Mesenchymal stem cell (in vitro differentiated cells and primary cell): ENCODE measurements at regions not wholly inside any gene's neighbourhood (a gene's known extent, or its start where the extent isn't known, plus 50 kb on each side); places are given as distances from the start of the nearest gene placed in this dataset.

Source experiments
- DNase-seq: peaks from one replicate; pipeline ENCODE4 v3.0.0-alpha.2; 2013
- H2AFZ ChIP-seq: one replicate; pipeline ENCODE4 v1.6.1; 2013; ENCODE audit warnings: low read depth, mild to moderate bottlenecking, control low read depth, inconsistent platforms, low read length, moderate library complexity
- H2AK5ac ChIP-seq: 2 replicates; pipeline ENCODE4 v1.6.1; 2013; ENCODE audit warnings: low read length, moderate library complexity, mild to moderate bottlenecking, inconsistent platforms; ENCODE audit not compliant: severe bottlenecking
- H2BK120ac ChIP-seq: one replicate; pipeline ENCODE4 v1.6.1; 2013; ENCODE audit warnings: low read depth, mild to moderate bottlenecking, inconsistent platforms, low read length, moderate library complexity
- H2BK12ac ChIP-seq, 2 experiments: one replicate each; pipeline ENCODE4 v1.6.1; 2013; ENCODE audit warnings: inconsistent platforms in 2 of 2, low read length in 2 of 2, mild to moderate bottlenecking in 2 of 2, moderate library complexity in 2 of 2, control low read depth in 1 of 2
- H2BK15ac ChIP-seq: one replicate; pipeline ENCODE4 v1.6.1; 2013; ENCODE audit warnings: mild to moderate bottlenecking, low read depth, inconsistent platforms; ENCODE audit not compliant: poor library complexity, severe bottlenecking
- H2BK5ac ChIP-seq: 2 replicates; pipeline ENCODE4 v1.6.1; 2013; ENCODE audit warnings: low read depth, mild to moderate bottlenecking, low read length, control low read depth, inconsistent platforms; ENCODE audit not compliant: poor library complexity, severe bottlenecking
- H3K14ac ChIP-seq, 2 experiments: one replicate each; pipeline ENCODE4 v1.6.1; 2013; ENCODE audit warnings: inconsistent platforms in 2 of 2, low read length in 2 of 2, control low read depth in 1 of 2, mild to moderate bottlenecking in 1 of 2, moderate library complexity in 1 of 2
- H3K18ac ChIP-seq, 2 experiments: one replicate each; pipeline ENCODE4 v1.6.1; 2013; ENCODE audit warnings: inconsistent platforms in 2 of 2, low read length in 2 of 2, control low read depth in 1 of 2, low read depth in 1 of 2, mild to moderate bottlenecking in 1 of 2
- H3K23ac ChIP-seq, 2 experiments: one replicate each; pipeline ENCODE4 v1.6.1; 2013; ENCODE audit warnings: inconsistent platforms in 2 of 2, low read length in 2 of 2, mild to moderate bottlenecking in 2 of 2, moderate library complexity in 2 of 2, control low read depth in 1 of 2
- H3K27ac ChIP-seq: 2 replicates; pipeline ENCODE4 v1.5.1; 2013; ENCODE audit warnings: mild to moderate bottlenecking, moderate library complexity, low read length, control low read depth, inconsistent platforms; ENCODE audit not compliant: poor library complexity, severe bottlenecking
- H3K27me3 ChIP-seq, 2 experiments: 2 replicates each; pipeline versions ENCODE4 v1.6.1 to v1.7.0; 2013; ENCODE audit warnings: low read length in 2 of 2, mild to moderate bottlenecking in 2 of 2, moderate library complexity in 2 of 2, control low read depth in 1 of 2, inconsistent platforms in 1 of 2; ENCODE audit not compliant: control insufficient read depth in 1 of 2, insufficient read depth in 1 of 2
- H3K36me3 ChIP-seq, 2 experiments: 2 replicates each; pipeline versions ENCODE4 v1.6.1 to v1.7.0; 2013; ENCODE audit warnings: low read length in 2 of 2, control low read depth in 1 of 2, inconsistent platforms in 1 of 2, low read depth in 1 of 2, mild to moderate bottlenecking in 1 of 2; ENCODE audit not compliant: insufficient read depth in 2 of 2, control insufficient read depth in 1 of 2
- H3K4ac ChIP-seq, 2 experiments: one replicate each; pipeline ENCODE4 v1.6.1; 2013; ENCODE audit warnings: inconsistent platforms in 2 of 2, low read length in 2 of 2, mild to moderate bottlenecking in 2 of 2, moderate library complexity in 2 of 2, control low read depth in 1 of 2, low read depth in 1 of 2
- H3K4me1 ChIP-seq: 2 replicates; pipeline ENCODE4 v1.6.1; 2013; ENCODE audit warnings: low read depth, low read length, control low read depth; ENCODE audit not compliant: control insufficient read depth, insufficient read depth
- H3K4me2 ChIP-seq: 2 replicates; pipeline ENCODE4 v1.6.1; 2013; ENCODE audit warnings: low read length, mild to moderate bottlenecking, inconsistent platforms; ENCODE audit not compliant: poor library complexity, severe bottlenecking
- H3K4me3 ChIP-seq, 2 experiments: 2 replicates each; pipeline versions ENCODE4 v1.5.1 to v1.7.0; 2013; ENCODE audit warnings: low read length in 2 of 2, mild to moderate bottlenecking in 2 of 2, control low read depth in 1 of 2, low read depth in 1 of 2; ENCODE audit not compliant: insufficient read depth in 1 of 2
- H3K79me1 ChIP-seq: replicated peaks from 2 replicates; pipeline ENCODE4 v1.6.1; 2013; ENCODE audit warnings: mild to moderate bottlenecking, control low read depth, low read length, inconsistent platforms; ENCODE audit not compliant: poor library complexity, severe bottlenecking
- H3K9ac ChIP-seq: 2 replicates; pipeline ENCODE4 v1.7.0; 2013; ENCODE audit warnings: mild to moderate bottlenecking, low read length, moderate library complexity
- H3K9me3 ChIP-seq: 2 replicates; pipeline ENCODE4 v1.7.0; 2013; ENCODE audit warnings: mild to moderate bottlenecking, low read length; ENCODE audit not compliant: control insufficient read depth
- H4K8ac ChIP-seq: one replicate; pipeline ENCODE4 v1.6.1; 2013; ENCODE audit warnings: inconsistent platforms, mild to moderate bottlenecking, low read length, moderate library complexity
- H4K91ac ChIP-seq: one replicate; pipeline ENCODE4 v1.6.1; 2013; ENCODE audit warnings: mild to moderate bottlenecking, low read length, inconsistent platforms
- WGBS: methylation state at CpG from one replicate; pipeline ENCODE4 v1.1.7; 2013; ENCODE audit warnings: mixed read lengths; 5-methylcytosine and 5-hydroxymethylcytosine counted together

GRCh38 chr4:27117453-27117852, 256.8 kb downstream of the STIM2 start:
- no peak overlapping the region for H4K91ac ChIP-seq

GRCh38 chr4:27119239-27119638, 258.6 kb downstream of the STIM2 start:
- no peaks in the 10 kb centered on the region for H3K79me1 ChIP-seq
- WGBS: 77% methylated on average over 3 of the region's 5 CpGs
- no peak overlapping the region for H3K18ac ChIP-seq
- no peak for DNase-seq
- H3K14ac ChIP-seq: no peak overlapping the region
- no peak overlapping the region for H3K27ac ChIP-seq
- H2BK15ac ChIP-seq: no peak overlapping the region
- H4K8ac ChIP-seq: no peak overlapping the region
- no peak overlapping the region for H4K91ac ChIP-seq
- no peak overlapping the region for H3K4ac ChIP-seq
- H3K4me1 ChIP-seq: peaks cover 2% of the 10 kb centered on the region
- peaks cover 25 to 33% of the 10 kb centered on the region in 2 experiments for H3K27me3 ChIP-seq
- no peak overlapping the region for H3K4me2 ChIP-seq
- H3K36me3 ChIP-seq: no peaks in the 10 kb centered on the region
- H3K4me3 ChIP-seq: no peak overlapping the region
- no peak overlapping the region for H3K23ac ChIP-seq
- no peak overlapping the region for H2BK120ac ChIP-seq
- H2AK5ac ChIP-seq: no peak overlapping the region
- H3K9ac ChIP-seq: no peak overlapping the region
- no peak overlapping the region for H2BK5ac ChIP-seq
- H2AFZ ChIP-seq: no peak overlapping the region
- no peaks in the 10 kb centered on the region for H3K9me3 ChIP-seq
- no peak overlapping the region for H2BK12ac ChIP-seq

More at GRCh38 chr4:27117453-27117852, 256.8 kb downstream of the STIM2 start:
- Histone ChIP-seq H3K4ac (no peak overlapping the region), H3K36me3 (no peaks in the 10 kb centered on the region), H3K27ac (no peak overlapping the region), H4K8ac (no peak overlapping the region), H3K14ac (no peak overlapping the region), H3K9me3 (no peaks in the 10 kb centered on the region), H3K4me3 (no peak overlapping the region), H2BK5ac (no peak overlapping the region), H3K9ac (no peak overlapping the region), H2BK15ac (no peak overlapping the region), H3K79me1 (no peaks in the 10 kb centered on the region), H2AK5ac (no peak overlapping the region), H2BK12ac (no peak overlapping the region), H3K4me2 (no peak overlapping the region), H3K4me1 (no peaks in the 10 kb centered on the region), H3K23ac (no peak overlapping the region), H3K18ac (no peak overlapping the region), H2BK120ac (no peak overlapping the region), H3K27me3 (peaks cover 25 to 33% of the 10 kb centered on the region in 2 experiments), H2AFZ (no peak overlapping the region)
- WGBS: no CpG with 5 or more reads among the region's 1 CpG
- DNase-seq: no peak

GRCh38 chr4:27121830-27122229, 261.2 kb downstream of the STIM2 start:
- H3K18ac ChIP-seq: no peak overlapping the region
- H3K79me1 ChIP-seq: no peaks in the 10 kb centered on the region
- H3K9me3 ChIP-seq: no peaks in the 10 kb centered on the region

GRCh38 chr4:27123123-27123768, 262.6 kb downstream of the STIM2 start:
- Histone ChIP-seq H3K4me1 (peaks cover 5% of the 10 kb centered on the region), H3K9me3 (no peaks in the 10 kb centered on the region), H3K4me3 (no peak overlapping the region), H2BK12ac (no peak overlapping the region), H3K18ac (no peak overlapping the region), H4K91ac (no peak overlapping the region), H2AFZ (no peak overlapping the region), H2BK15ac (no peak overlapping the region), H2AK5ac (no peak overlapping the region), H3K4ac (no peak overlapping the region), H3K27ac (no peak overlapping the region), H3K36me3 (no peaks in the 10 kb centered on the region), H3K4me2 (no peak overlapping the region), H3K9ac (no peak overlapping the region), H2BK120ac (no peak overlapping the region), H2BK5ac (no peak overlapping the region), H3K23ac (no peak overlapping the region), H3K79me1 (no peaks in the 10 kb centered on the region), H3K27me3 (peaks cover 10 to 31% of the 10 kb centered on the region in 2 experiments), H3K14ac (no peak overlapping the region), H4K8ac (no peak overlapping the region)
- WGBS: 30% methylated on average over 3 of the region's 3 CpGs
- DNase-seq: no peak

More at GRCh38 chr4:27121830-27122229, 261.2 kb downstream of the STIM2 start:
- Histone ChIP-seq H4K8ac (no peak overlapping the region), H2BK120ac (no peak overlapping the region), H2BK12ac (no peak overlapping the region), H3K14ac (no peak overlapping the region), H3K9ac (no peak overlapping the region), H3K36me3 (no peaks in the 10 kb centered on the region), H2BK5ac (no peak overlapping the region), H3K27me3 (peaks cover 16 to 31% of the 10 kb centered on the region in 2 experiments), H3K4me1 (peaks cover 2% of the 10 kb centered on the region), H3K4me2 (no peak overlapping the region), H4K91ac (no peak overlapping the region), H3K23ac (no peak overlapping the region), H2AK5ac (no peak overlapping the region), H3K4me3 (no peak overlapping the region), H2BK15ac (no peak overlapping the region), H3K4ac (no peak overlapping the region), H3K27ac (no peak overlapping the region), H2AFZ (no peak overlapping the region)
- DNase-seq: no peak
- 82% methylated on average over 5 of the region's 5 CpGs for whole genome bisulfite sequencing
